Activated naive CD4-positive, alpha-beta T cell treated with anti-CD3 and anti-CD28 coated beads, Interleukin-2, amount 50 U/mL, for 16 hours (primary cell): ENCODE measurements at regions not wholly inside any gene's neighbourhood (a gene's known extent, or its start where the extent isn't known, plus 50 kb on each side); places are given as distances from the start of the nearest gene placed in this dataset.

Experiments used
- DNase-seq: peaks from one replicate; pipeline ENCODE4 v3.0.0-alpha.2; 2020

- DNase-seq = no peak
Observed at GRCh38 chr10:28054228-28054860, 55.5 kb upstream of the ODAD2 start.

GRCh38 chr10:28049286-28049685 lies 50.4 kb upstream of the ODAD2 start:
- no peak for DNase-seq
